HG03108 (cell line): ENCODE measurements at regions not wholly inside any gene's neighbourhood (a gene's known extent, or its start where the extent isn't known, plus 50 kb on each side); places are given as distances from the start of the nearest gene placed in this dataset.

Experiments used
- ATAC-seq: cut with Tn5 transposase; IDR thresholded peaks from one replicate; pipeline ENCODE4 v1.9.1; 2021; ENCODE audit warnings: moderate library complexity; ENCODE audit not compliant: unreplicated experiment

DNA sequence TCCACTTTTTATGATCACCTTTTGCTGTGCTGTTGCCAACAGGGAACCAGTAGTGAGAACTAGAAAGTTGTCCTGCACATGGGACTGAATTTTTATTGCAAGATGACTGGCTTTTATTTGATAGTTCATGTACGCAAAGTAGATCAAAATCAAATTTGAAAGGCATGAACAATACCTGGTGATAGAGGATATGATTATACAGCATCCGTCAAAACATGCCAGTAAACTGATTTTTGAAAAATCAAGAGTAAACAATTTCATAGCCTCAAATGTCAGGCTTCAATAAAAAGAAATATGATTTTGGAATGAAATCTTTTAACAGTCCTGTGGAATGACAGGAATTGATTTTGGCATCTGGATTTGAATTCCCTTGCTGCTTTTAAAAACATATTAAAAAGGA is 219.6 kb upstream of the LRRN1 start:
- no peak for ATAC-seq

DNA sequence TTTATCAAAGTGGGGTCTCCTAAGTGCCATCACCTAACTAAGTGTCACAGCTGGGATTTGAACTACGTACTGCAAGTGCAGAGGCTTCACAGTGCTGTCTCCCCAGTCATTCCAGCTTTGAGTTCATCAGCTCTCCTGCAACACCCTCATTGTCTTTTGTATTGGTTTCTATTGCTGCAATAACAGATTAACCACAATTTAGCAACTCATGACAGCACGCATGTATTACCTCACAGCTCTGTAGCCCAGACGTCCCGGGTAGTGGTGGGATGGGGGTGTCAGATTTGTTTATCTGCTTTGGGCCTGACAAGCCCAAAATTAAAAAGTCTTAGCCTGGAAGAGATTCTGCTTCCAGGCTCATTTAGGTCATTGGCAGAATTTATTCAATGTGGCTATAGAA is 220.5 kb upstream of the LRRN1 start:
- ATAC-seq = no peak

DNA sequence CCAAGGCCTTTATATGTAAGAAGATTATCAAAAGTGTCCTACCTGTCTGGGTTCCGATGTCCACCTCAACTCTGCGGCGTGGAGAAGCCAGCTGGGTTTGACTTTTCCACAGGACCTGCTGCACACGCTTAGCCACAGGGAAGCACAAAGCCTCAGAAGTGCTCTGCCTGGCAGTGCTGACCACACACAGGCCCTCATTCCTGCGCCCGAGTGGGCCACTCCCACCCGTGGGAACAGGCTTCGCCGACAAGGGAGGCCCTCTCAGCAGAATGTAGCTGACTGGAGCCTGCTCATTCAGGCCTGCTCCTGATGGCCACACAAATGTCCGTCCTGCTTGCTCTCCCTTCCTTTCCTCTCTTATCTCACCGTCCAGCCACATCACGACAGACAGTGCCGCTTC is 221.4 kb upstream of the LRRN1 start:
- ATAC-seq = no peak

DNA sequence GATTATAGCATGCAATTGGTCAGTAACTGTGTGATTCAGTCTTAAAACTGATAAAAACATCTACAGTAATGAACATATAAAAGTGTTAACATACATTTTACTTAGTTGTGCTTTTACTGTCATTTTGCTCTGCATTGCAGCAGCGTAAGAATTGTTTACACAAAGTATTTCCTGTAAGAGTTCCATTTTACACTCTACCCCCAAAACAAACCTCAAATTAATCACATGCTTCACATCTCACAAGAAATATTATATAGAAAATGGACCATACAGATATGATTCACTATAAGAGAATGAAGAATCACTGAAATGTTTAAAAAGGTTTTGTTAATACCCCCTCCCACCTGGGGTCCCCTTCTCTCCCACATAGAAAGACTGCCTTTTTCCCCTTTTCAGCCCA is 225.9 kb upstream of the LRRN1 start:
- no peak for ATAC-seq

DNA sequence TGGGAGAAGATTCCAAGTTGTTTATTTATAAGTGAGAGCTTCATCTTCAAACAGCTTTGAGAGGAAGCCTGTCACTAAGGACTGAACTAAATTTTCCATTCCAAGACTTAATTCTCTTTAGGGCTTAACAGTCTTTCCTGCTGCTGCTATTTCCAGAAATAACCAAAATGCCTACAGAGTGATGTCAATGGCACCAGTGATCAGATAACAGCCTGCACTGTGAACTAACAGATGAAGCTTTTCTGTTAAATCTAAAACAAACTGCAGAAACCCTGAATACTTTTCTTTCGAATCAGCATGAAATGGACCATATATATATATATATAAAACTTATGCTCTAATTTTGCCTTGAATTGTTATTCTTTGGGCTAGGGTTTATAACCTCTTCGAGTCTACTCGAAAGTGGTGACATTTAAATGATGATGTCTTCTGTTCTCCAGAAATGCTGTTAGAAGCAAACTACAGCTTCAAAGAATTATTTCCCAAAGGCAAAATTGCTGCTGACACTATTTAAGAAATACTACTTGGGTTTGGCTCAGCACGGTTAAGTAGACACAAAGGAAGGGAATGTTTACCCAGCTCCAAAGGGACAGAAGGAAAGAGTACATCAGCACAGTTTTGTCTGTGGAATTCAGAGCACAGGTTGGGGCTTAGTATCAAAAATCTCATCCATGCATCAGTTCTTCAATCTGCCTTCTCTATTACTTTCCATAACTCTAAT is 238.5 kb upstream of the LRRN1 start:
- no peak for ATAC-seq

DNA sequence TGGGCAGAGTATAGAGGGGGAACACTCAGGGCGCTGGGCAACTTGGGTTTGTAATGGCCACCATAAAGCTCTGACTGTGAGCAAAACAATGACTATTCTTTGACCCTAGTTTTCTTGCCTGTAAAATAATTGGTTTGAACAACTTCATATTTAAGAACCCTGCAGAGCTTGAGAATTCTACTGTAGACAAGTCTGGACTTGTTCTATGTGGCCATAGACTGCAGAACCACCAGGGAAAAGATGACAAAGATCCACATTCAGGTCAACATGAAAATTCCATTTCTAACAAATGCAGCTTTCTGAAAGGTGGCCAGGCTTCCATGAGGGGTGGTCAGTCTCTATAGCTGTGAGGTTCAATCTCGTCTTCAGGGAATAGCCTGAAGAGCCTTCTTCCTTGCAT is 239.4 kb upstream of the LRRN1 start:
- no peak for ATAC-seq

DNA sequence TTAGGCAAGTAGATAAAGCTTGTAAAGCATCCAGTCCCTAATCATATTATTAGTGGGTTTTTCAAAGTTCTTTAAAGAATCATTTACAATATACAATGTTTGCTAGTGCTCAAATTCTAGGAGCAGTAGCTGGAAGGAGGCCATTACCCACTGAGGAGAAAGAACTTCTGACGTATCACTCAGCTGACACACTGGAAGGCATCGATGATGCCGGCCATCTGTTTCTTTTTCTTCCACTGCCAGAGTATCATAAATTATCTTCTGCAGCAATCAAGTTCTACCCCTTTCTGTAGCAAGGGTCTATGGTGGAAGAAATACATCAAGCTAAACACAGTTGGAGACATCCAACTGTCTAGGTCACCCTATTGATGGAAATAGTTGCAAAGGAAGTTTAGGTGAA is 243.2 kb upstream of the LRRN1 start:
- ATAC-seq = no peak

DNA sequence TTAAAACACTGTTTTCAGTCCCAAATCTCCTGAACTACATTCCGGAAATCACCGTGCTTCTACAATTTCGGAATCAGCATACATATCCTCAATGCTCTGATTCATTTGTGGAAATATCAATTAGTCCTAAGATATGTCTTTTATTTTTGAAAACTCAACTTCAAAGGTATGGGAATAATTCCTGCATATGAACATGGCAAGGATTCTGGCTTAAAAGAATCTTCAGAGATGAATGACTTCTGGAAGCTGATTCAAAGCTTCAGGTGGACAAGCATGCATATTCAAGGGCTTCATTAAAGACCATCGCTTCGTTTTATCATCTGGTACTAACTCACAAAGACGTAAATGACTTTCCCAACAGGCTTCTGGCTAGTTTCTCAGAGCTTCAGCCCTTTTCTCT is 246.0 kb upstream of the LRRN1 start:
- ATAC-seq = no peak

DNA sequence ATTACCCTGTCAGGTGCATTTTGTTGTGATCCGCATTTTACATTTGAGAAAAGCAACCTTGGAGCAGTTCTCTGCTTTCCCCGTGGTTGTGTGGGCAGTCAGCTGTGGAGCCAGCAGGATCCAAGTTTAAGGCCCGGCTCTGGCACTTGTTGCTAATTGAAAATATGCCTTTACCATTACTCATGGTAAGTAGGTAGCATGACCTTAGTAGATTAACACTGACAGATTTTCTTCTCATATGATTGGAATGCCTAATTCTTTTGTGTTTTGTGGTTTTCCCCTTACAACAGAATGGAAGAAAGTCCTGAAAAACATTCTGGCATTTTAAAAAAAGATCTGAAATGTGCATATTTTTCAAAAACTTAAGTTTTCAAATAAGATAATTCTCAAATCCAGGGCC is 246.5 kb upstream of the LRRN1 start:
- no peak for ATAC-seq

DNA sequence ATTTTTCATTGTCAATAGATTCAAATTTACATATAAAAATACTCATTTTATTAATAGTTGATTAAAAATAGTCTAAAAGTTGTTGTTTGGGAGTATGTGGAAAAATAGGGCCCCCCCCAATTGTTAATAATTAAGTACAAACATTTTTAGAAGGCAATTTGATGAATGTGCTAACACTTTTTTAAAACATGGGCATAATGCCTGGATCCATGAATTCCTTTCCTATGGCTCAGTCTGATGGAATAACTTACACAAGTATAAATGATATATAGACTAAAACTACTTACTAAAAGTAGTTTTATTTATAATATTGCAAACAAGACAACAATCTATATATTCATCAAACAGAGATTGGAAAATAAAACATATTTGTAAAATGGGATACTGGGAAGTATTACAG is 247.2 kb upstream of the LRRN1 start:
- ATAC-seq = no peak

DNA sequence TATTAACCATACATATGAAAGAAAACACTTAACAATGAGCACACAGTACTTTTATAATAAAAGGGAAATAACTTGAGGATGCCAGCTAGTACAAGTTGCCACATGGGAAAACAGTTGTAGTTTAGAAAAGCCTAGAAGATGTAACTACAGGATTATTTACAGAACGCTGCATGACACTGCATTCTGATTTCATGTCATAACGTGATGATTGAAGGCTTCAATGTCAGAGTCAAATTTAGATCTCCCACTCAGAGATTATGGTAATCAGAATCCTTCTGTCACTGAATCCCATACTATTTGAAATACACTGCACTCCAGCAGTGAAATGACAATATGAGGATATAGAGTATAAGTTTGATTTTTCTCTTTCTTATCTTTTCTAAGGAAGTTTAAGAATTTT is 253.9 kb upstream of the LRRN1 start:
- no peak for ATAC-seq

DNA sequence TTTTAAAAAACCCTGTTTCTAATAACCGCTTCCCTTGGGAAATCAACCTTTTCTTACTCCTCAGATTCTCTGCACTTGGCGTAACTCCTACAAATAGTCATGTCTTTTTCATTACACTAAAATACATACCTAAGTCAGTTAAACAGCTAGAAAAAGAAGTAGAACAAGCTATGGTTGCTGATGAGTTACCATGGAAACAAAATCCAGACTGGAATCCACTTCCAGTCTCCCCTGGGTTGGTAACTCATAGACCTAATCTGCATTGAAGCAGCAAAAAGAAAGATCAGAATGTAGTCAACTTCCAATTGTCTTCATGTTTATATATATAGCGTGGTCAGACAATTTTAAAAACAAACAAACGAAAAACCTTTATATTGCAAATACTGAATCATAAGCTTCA is 260.8 kb upstream of the LRRN1 start:
- ATAC-seq = no peak

DNA sequence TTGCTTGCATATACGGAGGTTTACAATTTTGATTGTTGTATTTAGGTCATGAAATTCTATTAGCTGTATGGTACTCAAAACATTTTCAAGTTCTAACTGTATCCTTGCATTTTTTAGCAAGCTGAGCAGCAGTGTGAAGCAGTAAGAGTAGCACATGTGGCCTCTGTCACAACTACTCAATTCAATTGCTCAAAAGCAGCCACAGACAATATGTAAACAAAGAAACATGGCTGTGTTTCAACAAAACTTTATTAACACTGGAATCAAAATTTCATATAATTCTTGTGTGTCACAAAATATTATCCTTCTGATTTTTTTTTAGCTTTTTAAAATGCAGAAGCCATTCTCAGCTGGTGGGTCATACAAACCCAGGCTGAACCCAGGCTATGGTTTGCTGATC is 266.7 kb upstream of the LRRN1 start:
- no peak for ATAC-seq

DNA sequence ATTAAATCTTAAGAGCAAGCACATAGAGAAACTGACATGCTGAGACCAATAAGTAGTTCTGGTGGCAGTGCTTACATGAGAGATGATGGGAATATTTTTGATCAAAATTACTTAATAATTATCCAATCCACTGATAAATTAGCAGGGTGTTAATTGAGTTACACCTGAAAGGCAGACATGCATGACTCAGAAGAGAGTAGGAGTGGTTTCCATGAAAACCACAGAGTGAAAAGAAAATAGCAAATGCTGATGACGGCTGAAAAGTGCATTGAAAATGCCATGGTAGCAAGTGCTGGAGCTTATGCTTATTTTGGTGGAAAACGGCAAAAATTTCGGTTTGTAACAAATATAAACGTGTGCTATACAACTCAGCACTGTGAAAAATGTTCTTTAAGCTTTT is 267.8 kb upstream of the LRRN1 start:
- no peak for ATAC-seq

DNA sequence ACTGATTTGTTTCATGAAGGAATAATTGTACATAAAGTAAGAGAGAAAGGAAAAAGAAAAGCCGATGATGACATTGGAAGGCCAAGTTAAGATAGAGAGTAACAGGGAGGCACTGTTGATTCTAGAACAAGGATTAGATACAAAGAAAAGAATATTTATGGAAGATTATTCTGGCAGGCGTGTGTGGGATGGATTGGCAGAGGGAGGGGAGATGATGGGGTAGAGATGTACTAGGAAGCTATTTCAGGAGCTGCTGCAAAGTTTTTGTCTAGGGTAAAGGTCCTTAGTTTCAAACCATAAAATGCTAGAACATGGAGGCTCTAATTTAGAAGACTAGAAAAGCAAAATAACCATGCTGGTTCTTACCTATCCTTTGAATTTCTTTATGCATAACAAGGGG is 280.0 kb upstream of the LRRN1 start:
- ATAC-seq = no peak

DNA sequence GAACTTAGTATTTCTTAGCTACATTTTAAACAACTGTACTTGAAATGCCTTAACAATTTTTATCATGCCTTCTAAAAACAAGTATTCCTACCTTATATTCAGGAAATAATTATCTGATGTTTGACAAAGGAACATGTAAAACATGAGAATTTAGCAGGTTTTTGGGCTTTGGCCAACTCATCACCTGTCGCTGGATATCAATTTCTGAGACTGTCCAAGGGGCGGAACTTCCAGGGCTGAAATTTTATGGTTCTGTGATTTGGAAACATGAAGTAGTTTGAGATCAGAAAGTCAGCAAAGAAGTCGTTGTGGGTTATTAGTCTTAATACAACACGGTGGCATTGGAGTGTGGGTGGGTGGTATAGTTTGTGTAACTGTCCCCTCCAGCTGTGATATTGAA is 282.2 kb upstream of the LRRN1 start:
- ATAC-seq = no peak

DNA sequence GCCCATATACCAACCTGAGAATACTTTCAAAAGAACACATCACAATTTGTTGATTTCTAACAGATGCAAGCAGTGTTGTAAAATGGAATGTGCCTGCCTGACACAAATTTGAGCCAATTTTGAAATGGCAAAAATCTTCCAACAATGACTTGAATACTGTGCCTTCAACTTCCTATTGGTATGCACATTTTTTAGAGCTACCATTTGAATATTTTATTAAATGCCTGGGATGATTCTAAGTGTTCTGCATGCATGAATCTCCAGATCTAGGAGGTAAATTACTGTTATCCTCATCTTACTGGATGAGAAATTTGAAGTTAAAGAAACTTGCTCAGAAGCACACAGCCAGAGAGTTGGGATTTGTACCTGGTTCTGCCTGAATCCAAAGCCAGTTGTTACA is 282.8 kb upstream of the LRRN1 start:
- no peak for ATAC-seq

DNA sequence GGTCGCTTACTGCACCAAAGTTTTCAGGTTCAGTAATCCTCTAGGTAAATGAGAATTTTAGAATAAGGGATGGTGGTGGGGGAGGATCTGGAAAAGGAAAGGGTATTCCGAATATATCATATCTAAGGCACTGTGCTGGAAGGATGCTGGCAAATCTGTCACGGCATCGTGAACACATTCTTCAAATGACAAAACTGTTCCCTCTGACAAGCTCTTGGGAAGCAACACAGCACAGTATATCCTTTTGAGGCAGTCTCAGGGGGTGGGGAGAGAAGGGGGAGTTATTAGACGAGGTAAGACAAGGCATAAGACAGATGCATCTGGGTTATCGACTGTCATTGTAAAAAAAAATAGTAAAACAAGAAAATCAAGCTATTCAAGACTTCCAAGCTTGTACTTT is 289.6 kb upstream of the LRRN1 start:
- no peak for ATAC-seq

DNA sequence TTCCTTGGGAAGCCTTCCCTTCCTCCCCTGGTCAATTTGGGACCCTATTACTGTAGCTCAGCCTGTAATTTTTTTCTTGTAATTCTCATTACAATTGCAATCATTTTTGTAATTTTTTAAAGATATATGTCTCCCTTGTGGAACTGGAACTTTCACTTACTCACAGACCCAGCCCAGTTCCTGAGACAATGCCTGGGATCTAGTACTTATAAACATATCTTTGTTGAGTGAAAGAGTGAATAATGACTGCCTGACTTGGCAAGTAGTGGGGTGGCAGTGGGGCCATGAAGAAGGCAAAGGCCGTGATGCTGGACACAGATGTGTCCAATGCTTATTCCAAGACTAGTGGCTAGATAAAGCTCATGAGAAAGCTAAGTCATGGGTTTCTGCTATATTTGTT is 294.5 kb upstream of the LRRN1 start:
- ATAC-seq = no peak

DNA sequence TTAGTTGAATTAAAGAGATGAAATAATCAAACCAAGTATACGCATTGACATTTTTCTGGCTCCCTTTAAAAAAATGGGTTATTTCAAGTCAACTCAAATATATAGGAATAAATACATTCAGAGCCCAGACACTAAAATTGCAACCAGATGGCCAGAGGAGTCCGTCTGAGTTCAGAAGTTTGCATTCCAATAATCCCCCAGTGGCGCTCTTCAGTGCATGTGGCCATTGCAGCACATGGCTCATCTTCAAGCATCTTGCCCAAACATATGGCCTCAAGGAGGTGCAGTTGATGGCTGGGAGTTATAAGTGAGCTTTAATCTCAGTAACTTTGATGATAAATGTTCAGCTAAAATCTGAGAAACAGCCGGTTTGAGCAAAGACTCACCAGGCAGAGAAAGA is 295.8 kb upstream of the LRRN1 start:
- no peak for ATAC-seq

DNA sequence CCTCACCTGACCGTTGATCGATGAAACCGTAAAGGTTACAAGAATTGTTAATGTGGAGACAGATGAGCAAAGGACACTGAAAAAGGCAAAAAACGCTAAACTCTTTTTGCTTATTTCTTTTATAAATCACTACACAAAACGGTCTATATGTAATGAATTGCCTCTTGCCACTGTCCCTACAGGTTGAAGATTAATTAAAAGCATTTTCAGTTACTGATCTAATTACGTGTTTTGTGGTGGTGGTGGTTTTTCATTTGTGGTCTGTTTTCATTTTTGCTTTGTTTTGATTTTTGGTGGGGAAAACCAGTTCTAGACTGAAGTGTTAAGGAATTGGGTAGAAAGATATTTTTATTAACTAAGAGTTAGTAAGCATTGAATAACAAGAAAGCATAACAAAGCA is 299.2 kb upstream of the LRRN1 start:
- no peak for ATAC-seq

DNA sequence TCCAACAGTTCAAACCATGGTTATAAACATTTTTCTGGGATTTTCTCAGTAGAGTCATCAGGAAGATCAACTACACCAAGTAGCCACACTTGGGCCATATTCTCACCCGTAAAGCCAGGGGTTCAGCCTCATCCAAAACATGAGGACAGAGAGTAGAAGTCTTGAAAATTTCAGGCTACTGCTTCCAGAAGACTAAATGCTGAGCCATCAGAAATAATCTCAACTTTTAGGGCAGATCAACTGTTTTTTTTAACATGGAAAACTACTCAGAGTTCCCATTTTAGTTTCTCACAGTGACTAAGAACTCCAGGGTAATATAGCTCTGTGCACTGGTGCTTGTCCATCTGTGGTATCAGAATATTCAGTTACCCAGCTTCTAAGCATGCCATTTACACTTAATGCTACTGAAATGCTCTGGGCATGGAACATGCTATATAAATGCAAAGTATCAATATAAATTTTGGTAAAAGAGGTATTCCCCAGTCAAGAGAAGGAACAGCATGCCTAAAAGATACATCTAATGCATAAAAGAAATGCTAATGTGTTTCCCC is 300.1 kb upstream of the LRRN1 start:
- no peak for ATAC-seq

DNA sequence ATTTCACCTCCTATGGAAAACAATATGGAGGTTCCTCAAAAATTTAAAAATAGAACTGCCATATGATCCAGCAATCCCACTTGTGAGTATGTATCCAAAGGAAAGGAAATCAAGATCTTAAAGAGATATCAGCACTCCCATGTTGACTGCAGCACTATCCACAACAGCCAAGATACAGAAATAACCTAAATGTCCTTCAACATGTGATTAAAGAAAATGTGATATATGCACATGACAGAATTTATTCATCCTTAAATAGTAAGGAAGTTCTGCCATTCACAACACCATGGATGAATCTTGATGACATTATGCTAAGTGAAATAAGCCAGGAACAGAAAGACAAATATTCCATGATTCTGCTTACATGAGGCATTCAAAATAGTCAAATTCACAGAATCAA is 303.6 kb upstream of the LRRN1 start:
- ATAC-seq = no peak
